ENCODE measurements at regions not wholly inside any gene's neighbourhood (a gene's known extent, or its start where the extent isn't known, plus 50 kb on each side); places are given as distances from the start of the nearest gene placed in this dataset.

GRCh38 chr3:95759614-95760301 lies 1054.6 kb upstream of the EPHA6 start:
- H3K27ac ChIP-seq (ENCODE audit: low read depth, low read length, poor library complexity, severe bottlenecking): no peak overlapping the region
- peaks cover 17% of the 10 kb centered on the region for H3K9me3 ChIP-seq (ENCODE audit: low read depth, low read length, poor library complexity, severe bottlenecking)
- no peaks in the 10 kb centered on the region for H3K4me1 ChIP-seq (ENCODE audit: insufficient read depth, low read length, poor library complexity, severe bottlenecking)
- POLR2A ChIA-PET (ENCODE audit: low non-redundant PET): no interaction called here
- BruUV-seq (replicated peaks): no TSS peak
- no peaks in the 10 kb centered on the region for H3K36me3 ChIP-seq (ENCODE audit: insufficient read depth, low read length, poor library complexity, severe bottlenecking)
- intact Hi-C loops (cut with micrococcal nuclease; ENCODE audit: unreplicated experiment): no loop called here
- no peaks in the 10 kb centered on the region for H3K27me3 ChIP-seq (replicated peaks; ENCODE audit: insufficient read depth, low read depth, low read length, poor library complexity)
- no peak overlapping the region for H3K4me3 ChIP-seq (ENCODE audit: low read depth, low read length, poor library complexity, severe bottlenecking)
- no peak for TF ChIP-seq CTCF (conservative IDR thresholded peaks at IDR 0.05; ENCODE audit: low read depth, low read length)
- no peak for TF ChIP-seq EZH2 (IDR thresholded peaks at IDR 0.05; ENCODE audit: borderline replicate concordance, low read depth, low read length, poor library complexity, severe bottlenecking)
- no peak for DNase-seq (ENCODE audit: low spot score)
- CTCF ChIA-PET: no interaction called here

- Histone ChIP-seq H3K4me1 (ENCODE audit: insufficient read depth, low read length, poor library complexity, severe bottlenecking) (no peaks in the 10 kb centered on the region), H3K27ac (ENCODE audit: low read depth, low read length, poor library complexity, severe bottlenecking) (no peak overlapping the region), H3K9me3 (ENCODE audit: low read depth, low read length, poor library complexity, severe bottlenecking) (peaks cover 37% of the 10 kb centered on the region), H3K27me3 (replicated peaks; ENCODE audit: insufficient read depth, low read depth, low read length, poor library complexity) (no peaks in the 10 kb centered on the region), H3K36me3 (ENCODE audit: insufficient read depth, low read length, poor library complexity, severe bottlenecking) (no peaks in the 10 kb centered on the region), H3K4me3 (ENCODE audit: low read depth, low read length, poor library complexity, severe bottlenecking) (no peak overlapping the region)
- intact Hi-C loops (cut with micrococcal nuclease; ENCODE audit: unreplicated experiment): no loop called here
- TF ChIP-seq CTCF (conservative IDR thresholded peaks at IDR 0.05; ENCODE audit: low read depth, low read length): no peak
- TF ChIP-seq EZH2 (IDR thresholded peaks at IDR 0.05; ENCODE audit: borderline replicate concordance, low read depth, low read length, poor library complexity, severe bottlenecking): no peak
- no TSS peak for BruUV-seq (replicated peaks)
- DNase-seq (ENCODE audit: low spot score): no peak
- ChIA-PET POLR2A (ENCODE audit: low non-redundant PET) (no interaction called here), CTCF (no interaction called here)
These were observed 1038.8 kb upstream of the EPHA6 start for GRCh38 chr3:95775486-95776094.

GRCh38 chr3:95781598-95781997 lies 1032.8 kb upstream of the EPHA6 start:
- Histone ChIP-seq H3K36me3 (ENCODE audit: insufficient read depth, low read length, poor library complexity, severe bottlenecking) (no peaks in the 10 kb centered on the region), H3K27ac (ENCODE audit: low read depth, low read length, poor library complexity, severe bottlenecking) (no peak overlapping the region), H3K9me3 (ENCODE audit: low read depth, low read length, poor library complexity, severe bottlenecking) (peaks cover 1% of the 10 kb centered on the region), H3K4me1 (ENCODE audit: insufficient read depth, low read length, poor library complexity, severe bottlenecking) (no peaks in the 10 kb centered on the region), H3K4me3 (ENCODE audit: low read depth, low read length, poor library complexity, severe bottlenecking) (no peak overlapping the region), H3K27me3 (replicated peaks; ENCODE audit: insufficient read depth, low read depth, low read length, poor library complexity) (no peaks in the 10 kb centered on the region)
- no peak for DNase-seq (ENCODE audit: low spot score)
- ChIA-PET CTCF (no interaction called here), POLR2A (ENCODE audit: low non-redundant PET) (no interaction called here)
- no TSS peak for BruUV-seq (replicated peaks)
- intact Hi-C loops (cut with micrococcal nuclease; ENCODE audit: unreplicated experiment): no loop called here
- TF ChIP-seq CTCF (conservative IDR thresholded peaks at IDR 0.05; ENCODE audit: low read depth, low read length): no peak
- no peak for TF ChIP-seq EZH2 (IDR thresholded peaks at IDR 0.05; ENCODE audit: borderline replicate concordance, low read depth, low read length, poor library complexity, severe bottlenecking)

Measured in A673 (cell line).